ENCODE measurements at regions not wholly inside any gene's neighbourhood (a gene's known extent, or its start where the extent isn't known, plus 50 kb on each side); places are given as distances from the start of the nearest gene placed in this dataset.

DNA sequence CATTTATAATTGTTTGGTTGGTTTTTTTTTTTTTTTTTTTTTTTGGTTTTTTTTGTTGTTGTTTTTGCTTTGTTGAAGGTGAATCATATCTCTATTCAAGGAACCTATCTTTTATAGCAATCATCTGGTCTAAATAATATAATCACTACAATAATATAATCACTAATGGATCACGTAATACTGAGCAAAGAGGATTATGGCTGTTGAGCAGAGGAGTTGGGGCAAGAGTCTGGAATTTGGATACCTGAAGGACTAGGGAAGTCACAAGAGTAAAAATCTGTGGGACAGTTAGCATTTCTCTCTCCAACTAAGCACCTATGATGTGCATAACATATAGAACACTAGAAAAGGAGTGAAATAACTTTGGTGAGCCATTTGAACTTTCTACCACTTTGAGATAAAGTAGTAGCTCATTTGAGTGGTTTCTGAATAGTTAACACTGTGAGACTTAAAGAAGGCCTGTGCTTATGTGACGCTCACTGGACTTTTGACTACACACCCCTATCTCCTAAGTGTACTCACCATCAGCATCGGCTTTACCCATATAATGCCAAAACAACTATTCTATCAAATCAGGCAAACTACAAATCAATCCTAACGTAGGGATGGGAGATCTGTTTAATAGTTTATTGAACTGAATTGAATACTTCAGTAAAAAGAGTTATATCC lies 564.9 kb upstream of the TUSC1 start:
- Histone ChIP-seq H3K4me1 (ENCODE audit: low read depth) (no peaks in the 10 kb centered on the region), H3K9me3 (peaks cover 6% of the 10 kb centered on the region), H3K4me3 (no peak overlapping the region), H3K36me3 (ENCODE audit: low read depth) (no peaks in the 10 kb centered on the region)
- DNase-seq (no peak), ATAC-seq (no peak)
- intact Hi-C loops (cut with DNase I, micrococcal nuclease): no loop called here
- TF ChIP-seq CTCF (IDR thresholded peaks at IDR 0.05): no peak

- H3K4me3 ChIP-seq: no peak overlapping the region
- no peak for ATAC-seq
- TF ChIP-seq CTCF (IDR thresholded peaks at IDR 0.05): no peak
- DNase-seq: no peak
- intact Hi-C loops (cut with DNase I, micrococcal nuclease): no loop called here
- no peaks in the 10 kb centered on the region for H3K36me3 ChIP-seq (ENCODE audit: low read depth)
- H3K9me3 ChIP-seq: peaks cover 2% of the 10 kb centered on the region
- H3K4me1 ChIP-seq (ENCODE audit: low read depth): no peaks in the 10 kb centered on the region
These were observed 561.8 kb upstream of the TUSC1 start for GRCh38 chr9:26240020-26240419.

GRCh38 chr9:26237256-26237655 lies 559.0 kb upstream of the TUSC1 start:
- intact Hi-C loops (cut with DNase I, micrococcal nuclease): no loop called here
- no peak for DNase-seq
- Histone ChIP-seq H3K36me3 (ENCODE audit: low read depth) (no peaks in the 10 kb centered on the region), H3K4me3 (no peak overlapping the region), H3K4me1 (ENCODE audit: low read depth) (no peaks in the 10 kb centered on the region), H3K9me3 (peaks cover 2% of the 10 kb centered on the region)
- ATAC-seq: no peak
- no peak for TF ChIP-seq CTCF (IDR thresholded peaks at IDR 0.05)

- no peak for DNase-seq
- no peak overlapping the region for H3K4me3 ChIP-seq
- H3K36me3 ChIP-seq (ENCODE audit: low read depth): no peaks in the 10 kb centered on the region
- intact Hi-C loops (cut with DNase I, micrococcal nuclease): no loop called here
- no peak for TF ChIP-seq CTCF (IDR thresholded peaks at IDR 0.05)
- peaks cover 2% of the 10 kb centered on the region for H3K9me3 ChIP-seq
- no peaks in the 10 kb centered on the region for H3K4me1 ChIP-seq (ENCODE audit: low read depth)
- no peak for ATAC-seq
These were observed 556.6 kb upstream of the TUSC1 start for GRCh38 chr9:26234865-26235264.

GRCh38 chr9:26231391-26231790 lies 553.1 kb upstream of the TUSC1 start:
- Histone ChIP-seq H3K4me3 (no peak overlapping the region), H3K4me1 (ENCODE audit: low read depth) (no peaks in the 10 kb centered on the region), H3K9me3 (peaks cover 2% of the 10 kb centered on the region), H3K36me3 (ENCODE audit: low read depth) (no peaks in the 10 kb centered on the region)
- ATAC-seq (no peak), DNase-seq (no peak)
- TF ChIP-seq CTCF (IDR thresholded peaks at IDR 0.05): no peak
- intact Hi-C loops (cut with DNase I, micrococcal nuclease): no loop called here
